T1000 (cell line): ENCODE measurements at regions not wholly inside any gene's neighbourhood (a gene's known extent, or its start where the extent isn't known, plus 50 kb on each side); places are given as distances from the start of the nearest gene placed in this dataset.
"Not testable (repeated sequence)": the region's sequence is repeated elsewhere in the genome, so short reads cannot be mapped to it uniquely, and the experiment has no call there.

Experiments used
- DNase-seq: peaks from one replicate; lab custom pipeline; 2025; ENCODE audit warnings: mixed read lengths; lab: John Stamatoyannopoulos, UW

DNA sequence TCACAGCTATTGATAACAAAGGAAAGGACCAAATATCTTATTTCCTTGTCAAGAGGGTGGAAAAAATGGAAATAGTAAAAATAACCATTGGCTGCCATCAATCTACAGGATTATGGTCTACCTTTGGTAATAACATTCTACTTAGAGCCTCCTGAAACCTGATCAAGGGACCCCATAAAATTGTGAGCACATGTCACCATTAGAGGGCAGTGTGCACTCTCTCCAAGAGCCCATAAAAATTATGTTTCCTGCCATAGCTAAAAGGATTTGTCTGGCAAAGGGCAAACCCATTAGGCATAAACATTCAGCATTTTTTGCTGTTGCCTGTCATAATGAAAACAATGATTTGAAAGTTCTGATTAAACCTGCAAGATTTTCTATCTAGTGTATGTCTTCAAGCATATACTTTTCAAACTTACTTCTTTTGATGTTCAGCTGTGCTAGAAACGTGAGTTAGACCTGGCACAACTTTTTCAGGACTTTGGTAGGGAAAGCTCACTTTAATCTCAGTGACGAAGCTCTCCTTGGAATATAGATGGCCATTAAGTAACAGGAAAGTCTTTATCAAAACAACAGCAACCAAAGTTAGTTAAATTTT lies 120.7 kb upstream of the ZFP64 start:
- no peak for DNase-seq

DNA sequence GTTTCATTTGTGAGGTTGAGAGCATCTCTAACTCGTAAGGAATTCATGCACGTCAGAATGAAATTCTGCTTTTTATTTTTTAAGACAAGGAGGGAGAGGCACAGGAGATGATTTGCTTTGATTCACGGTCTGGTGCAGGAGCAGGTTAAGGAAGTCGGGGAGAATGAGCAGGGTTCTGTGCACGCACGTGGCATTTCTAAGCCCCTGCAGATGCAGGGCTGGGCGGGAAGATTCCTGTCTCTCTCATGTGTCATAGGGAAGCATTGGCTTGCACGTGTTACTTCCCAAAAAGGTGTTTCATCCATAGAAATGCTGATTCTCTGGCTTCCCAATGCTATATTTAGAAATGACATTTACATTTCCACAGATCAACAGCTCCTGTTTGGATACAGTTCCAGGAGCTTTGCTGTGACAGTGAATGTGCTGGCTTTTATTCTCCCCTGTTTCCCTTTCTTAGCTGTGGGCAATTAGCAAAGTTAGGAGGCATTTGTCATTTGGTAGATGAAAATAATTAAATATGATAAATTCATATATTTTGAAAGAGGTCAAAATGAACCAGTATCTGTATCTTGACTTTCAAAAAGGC lies 119.7 kb upstream of the ZFP64 start:
- DNase-seq: no peak

DNA sequence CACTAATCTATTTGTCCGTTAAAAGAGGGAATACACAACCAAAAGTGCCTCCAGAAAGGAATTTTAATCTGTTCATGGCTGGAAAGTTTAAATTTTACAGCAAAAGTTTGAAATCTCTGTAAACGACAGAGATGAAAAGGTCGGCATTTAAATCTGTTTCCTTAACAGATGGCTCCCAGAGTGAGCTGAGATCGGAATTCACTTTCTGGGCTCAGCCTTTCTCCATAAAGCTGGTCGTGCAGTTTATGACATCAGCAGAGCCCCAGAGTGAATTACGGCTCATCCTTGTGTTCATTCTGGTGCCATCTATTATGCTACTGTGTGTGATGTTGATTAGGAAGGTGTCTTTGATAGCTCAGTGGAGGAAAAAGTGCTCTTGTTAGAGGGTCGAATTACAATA lies 117.6 kb upstream of the ZFP64 start:
- no peak for DNase-seq

DNA sequence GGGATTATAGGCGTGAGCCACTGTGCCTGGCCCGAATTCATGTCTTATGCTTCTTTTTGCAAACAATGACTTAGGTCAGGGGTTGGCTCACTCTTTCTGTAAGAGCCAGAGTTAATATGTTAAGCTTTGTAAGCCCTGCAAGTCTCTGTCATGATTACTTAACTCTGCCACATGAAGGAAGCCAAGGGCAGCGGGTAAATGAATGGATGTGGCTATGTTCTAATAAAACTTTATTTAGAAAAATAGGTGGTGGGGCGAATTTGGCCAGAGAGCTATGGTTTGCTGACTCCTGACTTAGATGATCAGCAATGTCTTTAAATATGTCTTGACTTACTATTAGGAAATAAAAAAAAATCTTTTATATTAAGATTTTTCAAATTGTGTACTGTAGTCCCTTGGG lies 114.9 kb upstream of the ZFP64 start:
- no peak for DNase-seq

DNA sequence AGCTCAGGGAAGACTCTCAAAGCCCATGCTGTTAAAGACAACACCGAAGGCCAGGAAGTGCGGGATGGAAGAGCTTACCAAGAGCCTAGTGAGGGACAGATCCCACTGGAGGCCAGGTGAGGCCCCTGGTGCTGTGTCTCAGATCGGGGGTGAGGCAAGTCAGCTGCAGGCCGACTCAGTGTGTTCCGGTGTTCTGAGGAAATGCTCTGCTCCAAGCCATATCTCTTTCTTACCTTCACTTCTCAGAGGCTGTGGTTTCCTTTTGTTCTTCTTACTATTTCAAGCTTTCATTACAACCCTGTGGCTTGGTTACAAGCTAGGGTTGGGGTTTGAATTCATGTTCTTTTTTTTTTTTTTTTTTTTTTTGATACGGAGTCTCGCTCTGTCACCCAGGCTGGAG lies 114.3 kb upstream of the ZFP64 start:
- no peak for DNase-seq

DNA sequence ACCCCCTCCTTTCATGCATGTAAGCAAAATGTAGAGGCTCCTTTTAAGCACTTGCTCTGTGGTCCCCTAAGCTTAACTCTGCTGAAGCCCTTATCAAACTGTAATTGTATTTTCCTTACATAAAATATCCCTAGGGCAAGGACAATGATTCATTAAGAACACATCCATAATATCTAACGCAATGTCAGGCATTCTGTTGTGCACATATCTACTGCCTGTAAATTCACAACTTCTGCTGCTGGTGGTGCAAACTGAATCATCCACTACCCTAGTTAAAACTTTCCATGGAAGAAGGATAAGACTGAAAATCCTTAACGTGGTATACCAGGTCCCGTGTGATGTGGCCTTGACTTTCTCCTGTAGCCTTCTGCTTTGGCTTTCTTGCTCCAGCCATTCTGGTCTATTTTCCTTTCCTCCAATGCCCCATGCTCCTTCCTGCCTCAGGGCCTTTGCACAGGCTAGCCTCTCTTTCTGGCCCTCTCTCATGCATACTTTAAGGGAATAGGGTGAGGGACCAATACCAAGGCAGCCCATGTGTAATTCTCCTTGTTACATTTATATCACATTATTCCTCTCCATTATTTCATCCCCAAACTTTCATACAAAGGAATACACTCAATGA lies 113.6 kb upstream of the ZFP64 start:
- no peak for DNase-seq

DNA sequence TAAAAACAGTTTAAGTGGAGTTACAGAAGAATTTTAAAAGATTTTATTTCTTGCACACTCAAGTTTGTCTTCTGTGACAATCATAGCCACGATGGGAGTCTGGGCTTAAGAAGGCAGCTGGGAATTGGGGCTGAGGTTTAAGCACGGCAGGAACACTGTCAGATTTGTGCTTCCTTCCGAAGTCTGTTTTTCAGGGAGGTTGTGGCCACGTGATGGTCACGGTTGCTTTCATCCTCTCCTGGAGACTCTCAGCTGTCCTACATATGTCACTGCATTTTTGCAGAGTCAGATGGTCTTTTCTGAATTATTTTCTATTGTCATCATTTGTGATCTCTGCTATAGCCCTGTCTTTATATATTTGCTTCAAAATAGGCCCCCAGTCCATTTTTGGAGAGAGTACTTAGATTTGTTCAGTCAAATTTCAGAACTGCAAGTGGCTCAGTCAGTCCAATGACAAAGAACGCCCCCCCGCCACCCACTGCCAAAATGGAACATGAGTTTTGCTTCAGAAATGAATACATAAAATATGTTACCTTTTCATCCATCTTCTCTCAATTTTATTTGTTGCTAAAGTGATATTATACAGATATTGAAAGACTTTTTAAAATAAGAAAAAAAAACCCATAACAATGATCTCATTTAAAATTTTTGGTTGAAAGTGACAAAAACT lies 111.8 kb upstream of the ZFP64 start:
- DNase-seq: no peak

DNA sequence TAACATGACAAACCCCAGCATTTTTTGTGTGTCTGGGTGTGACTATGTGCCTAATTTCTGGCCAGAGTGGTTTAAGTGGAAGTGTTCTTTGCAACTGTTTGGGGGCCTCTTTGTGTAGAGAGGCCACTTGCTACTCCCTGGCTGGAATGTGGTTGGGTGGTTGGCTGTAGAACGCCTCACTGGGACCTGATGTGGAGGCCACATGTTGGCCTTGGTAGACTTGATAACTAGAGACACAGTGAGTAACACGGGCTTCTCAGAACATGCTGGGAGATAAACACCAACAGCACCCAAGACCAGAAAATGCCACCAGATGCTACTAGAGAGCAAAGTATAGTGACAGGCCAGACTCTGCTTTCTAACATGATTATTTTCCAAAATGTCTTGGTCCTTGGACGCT lies 111.2 kb upstream of the ZFP64 start:
- DNase-seq: no peak

DNA sequence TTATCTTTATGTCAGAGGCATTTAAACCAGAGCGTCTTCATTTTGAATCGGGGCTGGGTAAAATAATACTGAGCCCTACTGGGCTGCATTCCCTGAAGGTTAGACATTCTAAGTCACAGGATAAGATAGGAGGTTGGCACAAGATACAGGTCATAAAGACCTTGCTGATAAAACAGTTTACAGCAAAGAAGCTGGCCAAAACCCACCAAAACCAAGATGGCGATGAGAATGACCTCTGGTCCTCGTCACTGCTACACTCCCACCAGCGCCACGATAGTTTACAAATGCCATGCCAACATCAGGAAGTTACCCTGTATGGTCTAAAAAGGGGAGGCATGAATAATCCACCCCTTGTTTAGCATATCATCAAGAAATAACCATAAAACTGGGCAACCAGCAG lies 110.5 kb upstream of the ZFP64 start:
- not testable (repeated sequence) for DNase-seq

DNA sequence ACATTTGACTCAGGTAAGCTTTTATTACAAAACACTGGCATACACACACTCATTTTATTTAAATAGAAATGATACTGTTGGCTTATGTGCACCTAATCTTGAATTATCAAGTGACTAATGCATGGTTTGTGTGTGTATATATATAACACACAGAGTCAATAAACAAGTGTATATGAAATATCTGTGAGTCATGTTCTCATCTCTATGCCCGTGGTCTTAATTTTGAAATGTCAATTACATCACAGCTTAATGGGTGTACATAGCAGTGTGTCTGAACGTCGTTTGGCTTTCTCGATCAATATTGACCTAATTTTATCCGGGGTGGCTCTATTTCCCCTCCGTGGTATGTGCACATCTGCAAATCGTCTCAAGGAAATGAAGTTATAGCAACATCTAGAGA lies 104.0 kb upstream of the ZFP64 start:
- no peak for DNase-seq

DNA sequence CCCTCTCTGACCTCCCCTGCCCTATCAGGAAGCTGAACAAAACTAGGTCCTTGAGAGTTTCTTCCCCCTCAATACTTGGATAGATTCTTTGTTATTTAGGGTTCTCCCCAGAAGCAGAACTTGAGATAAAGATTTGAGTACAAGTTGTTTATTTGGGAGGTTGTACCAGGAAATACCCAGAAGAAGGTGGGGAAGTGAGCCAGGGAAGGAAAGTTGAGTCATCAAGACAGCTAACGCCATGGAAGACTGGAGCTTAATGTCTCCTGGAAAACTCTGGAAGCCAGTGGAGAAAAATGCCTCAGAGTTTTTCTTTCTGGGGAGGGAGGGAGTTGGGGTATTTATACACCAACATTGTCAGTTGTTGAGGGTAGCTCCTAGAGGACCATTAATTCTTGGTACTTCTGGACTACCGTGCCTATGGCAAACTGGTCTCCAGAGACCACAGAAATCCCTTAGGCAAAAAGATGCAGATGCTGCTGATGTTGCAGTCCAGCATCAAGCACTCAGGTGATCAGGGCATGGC lies 102.6 kb upstream of the ZFP64 start:
- no peak for DNase-seq

DNA sequence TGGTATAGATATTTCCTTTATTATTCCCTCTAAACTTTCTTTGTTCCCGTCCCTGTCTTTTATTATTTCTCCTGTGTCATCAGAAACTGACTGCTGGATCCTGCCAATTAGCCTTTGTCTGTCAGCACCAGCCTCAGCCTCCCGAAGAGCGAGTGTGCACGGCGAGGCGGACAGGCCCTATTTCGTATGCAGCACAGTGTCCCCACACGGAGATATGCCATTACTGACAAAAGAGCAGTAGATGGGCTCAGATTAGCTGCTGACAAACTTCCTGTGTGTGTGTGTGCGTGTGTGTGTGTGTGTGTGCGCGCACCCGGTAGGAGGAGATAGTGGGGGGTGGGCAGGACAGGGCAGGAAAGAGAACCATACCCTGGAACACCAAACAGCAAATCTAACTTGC lies 99.5 kb upstream of the ZFP64 start:
- no peak for DNase-seq

DNA sequence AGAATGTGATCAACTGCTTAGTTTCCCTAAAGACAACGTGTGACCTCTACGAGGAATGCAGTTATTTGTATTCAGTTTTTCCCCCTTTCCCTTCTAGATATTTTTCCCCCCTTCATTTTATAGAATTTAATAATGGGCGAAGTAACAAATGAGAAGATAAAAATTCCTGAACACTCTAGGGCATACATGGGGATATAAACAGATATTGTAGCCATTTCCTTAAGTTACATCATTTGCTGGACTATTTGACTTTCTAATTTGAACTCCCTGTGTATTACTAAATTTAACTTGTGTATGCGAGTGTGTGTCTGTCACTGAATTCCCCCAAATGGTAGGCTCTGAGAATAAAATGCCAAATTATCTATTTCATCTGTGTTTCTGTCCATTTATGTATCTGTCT lies 99.0 kb upstream of the ZFP64 start:
- no peak for DNase-seq

DNA sequence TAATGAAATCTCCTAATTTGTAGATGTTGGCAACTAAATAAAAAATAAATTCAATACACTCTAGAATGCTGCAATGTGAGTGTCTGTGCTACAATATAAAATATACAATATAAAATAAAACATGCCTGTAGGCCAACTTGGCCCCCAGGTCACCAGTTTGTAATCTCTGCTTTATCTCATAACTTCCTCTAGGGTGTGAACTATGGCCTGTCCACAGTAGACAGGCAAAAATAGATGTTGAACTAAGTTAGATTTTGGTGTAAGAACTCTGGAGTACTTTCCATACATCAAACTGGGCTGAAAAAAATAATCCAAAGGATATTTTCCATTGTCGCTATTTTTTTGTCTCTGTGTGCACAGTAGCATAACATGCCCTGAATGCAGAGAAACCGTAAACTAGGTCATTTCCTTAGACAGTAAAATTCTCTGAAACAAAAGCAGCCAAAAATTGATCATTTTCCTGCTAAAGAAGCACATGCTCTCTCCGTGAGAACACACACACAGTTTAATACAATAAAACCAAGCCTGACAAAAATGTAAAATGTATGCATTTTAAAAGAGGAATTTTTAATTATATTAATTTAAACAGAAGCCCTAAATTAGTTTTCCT lies 98.5 kb upstream of the ZFP64 start:
- no peak for DNase-seq

DNA sequence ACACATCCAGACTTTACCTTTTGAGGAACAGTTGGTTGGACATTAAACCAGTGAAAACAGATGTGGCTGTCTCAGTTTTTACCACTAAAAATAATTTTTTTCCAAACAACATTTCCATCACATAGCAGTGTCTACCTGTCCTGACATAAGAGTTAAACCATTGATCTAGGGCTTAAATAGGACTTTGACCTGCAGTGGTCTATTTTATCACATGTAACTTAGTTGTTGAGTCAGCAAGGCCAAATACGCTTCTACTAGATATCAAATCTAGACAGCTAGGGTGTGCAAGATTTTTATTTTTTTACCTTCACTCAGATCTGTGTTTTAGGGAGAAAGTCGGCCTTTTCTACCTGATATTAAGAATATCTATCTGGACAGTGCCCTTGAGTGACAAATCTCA lies 88.8 kb upstream of the ZFP64 start:
- no peak for DNase-seq

DNA sequence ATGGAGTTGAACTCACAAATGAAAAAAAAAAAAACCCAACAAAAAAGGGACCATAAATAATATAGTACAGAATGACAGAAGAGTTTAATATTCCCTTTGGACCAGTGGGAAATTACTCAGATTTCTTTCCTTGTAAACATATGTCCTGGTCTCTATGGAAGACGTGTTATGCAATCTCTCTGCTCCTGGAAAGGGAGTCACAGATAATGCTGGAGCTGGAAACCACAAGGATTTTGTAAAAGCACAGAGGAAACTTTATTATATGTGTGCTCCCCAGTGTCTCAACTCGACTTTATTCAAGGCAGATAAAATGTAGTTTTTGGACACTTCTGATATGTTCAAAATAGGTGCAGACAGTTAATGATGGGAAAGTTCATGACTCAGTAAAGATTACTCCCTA lies 88.1 kb upstream of the ZFP64 start:
- no peak for DNase-seq

DNA sequence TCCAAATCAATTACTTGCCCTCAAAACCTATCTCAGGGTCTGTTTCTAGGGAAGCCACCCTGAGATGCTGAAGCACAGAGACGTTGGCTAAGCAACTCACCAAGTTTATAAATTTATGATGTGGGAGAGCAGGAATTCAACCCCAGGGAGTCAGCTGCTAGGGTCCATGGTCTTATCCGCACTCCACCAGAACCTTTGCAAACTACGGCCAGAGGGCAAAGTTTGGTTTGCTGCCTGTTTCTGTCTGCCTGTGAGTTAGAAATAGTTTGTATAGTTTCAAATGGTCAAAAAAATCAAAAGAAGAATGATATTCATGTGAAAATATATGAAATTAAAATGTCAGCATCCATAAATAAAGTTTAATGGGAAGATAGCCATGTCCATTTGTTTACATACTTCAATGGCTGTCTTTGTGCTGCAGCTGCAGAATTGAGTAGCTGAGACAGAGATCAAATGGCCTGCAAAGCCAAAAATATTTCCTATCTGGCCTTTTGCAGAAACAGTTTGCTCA lies 83.7 kb upstream of the ZFP64 start:
- DNase-seq: no peak

DNA sequence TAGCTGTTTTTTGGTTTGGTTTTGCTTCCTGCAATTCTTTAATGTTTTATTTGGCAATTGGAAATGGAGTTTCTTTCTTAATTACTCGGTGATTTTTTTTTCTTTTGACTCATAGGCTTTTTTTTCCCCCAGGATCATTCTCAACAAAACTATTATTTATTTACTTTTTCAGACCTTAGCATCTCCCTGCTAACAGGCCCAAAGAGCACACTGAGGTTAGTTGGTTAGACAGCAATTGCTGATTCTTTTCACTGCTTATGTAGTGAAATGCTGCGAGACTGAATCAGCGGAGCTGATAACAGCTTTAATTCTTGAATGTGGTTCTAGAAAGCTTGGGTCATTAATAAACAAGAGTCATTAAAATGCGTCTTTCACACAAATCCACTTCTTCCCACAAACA lies 79.1 kb upstream of the ZFP64 start:
- no peak for DNase-seq

DNA sequence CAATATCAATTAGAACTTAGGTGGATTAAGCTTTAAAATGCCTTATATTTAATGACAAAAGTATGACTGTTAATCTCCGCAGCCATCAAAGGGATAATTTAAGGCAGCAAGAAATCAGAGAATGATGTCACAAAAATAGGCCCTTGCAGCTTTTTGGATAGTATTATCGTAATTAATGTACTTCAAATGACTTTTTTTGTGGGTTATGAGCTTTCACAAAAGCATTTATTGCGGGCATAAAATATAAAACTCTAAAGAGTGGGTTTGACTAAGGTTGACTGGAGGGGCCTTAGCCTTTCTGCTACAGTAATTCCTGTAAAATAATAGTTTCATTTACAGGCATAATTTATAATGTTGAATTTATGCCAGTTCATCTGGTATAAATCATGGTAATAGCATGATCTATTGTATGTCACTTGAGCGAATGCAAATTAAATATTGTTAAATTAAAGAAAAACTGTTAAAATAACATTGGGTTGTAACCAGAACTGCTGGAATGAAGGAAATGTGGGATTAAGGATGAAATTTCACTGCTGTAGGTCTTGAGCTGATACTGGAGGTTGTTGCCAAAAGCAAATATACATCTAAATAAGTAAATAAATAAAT lies 78.5 kb upstream of the ZFP64 start:
- no peak for DNase-seq

DNA sequence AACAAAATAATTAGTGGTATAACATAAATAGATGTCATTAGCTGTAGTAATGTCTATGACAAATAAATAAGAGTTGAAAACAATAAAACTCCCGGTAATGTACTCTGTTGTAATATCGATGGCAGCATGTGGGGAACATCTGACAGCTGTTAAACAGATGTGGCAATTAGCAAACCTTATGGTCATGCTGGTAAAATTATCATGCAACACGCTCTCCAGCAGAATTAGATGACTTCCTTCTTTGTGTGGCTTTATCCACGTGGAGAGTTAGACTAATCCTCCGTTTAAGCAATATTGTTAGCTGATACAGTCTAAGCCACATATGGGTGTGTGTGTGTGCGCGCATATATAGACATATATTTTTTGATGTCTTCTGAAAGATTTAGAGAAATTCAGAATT lies 77.7 kb upstream of the ZFP64 start:
- no peak for DNase-seq

DNA sequence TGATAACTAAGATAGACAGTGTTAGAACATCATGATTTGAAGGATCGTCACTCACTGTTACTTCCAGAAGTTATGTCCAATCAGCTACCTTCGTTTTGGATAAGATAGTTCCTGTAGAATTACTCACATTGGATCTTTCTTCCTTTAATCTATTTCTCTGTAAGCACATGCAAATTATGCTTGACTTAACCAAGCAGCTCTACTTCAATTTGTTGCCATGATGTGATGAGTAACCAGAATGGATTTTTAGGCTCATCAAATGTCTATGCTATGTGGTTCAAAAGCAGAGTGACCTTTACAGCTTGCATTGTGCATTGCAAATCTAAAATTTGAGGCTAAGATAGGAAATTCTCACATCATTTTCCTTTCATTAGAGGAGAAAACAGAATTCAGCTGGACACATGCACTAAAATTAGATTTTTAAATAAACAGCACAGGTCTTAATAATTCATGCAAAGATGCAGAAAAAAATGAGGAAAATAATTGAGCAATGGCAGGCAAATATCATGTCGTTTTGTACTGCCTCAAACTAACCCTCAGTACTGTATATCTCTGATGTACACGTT lies 76.7 kb upstream of the ZFP64 start:
- DNase-seq: no peak

DNA sequence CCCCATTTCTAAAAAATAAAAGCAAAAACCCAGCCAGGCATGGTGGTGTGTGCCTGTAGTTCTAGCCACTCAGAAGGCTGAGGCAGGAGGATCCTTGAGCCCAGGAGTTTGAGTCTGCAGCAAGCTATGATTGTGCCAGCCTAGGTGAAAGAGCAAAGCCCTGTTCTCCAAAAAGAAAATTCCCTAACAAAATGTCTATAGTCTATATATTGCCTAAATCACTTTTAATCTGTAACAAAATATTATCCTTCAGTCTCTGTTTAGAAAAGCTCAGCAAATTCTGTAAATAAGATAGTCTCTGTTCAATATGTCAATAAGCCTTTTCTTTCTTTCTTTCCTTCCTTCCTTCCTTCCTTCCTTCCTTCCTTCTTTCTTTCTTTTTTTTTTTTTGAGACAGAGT lies 75.8 kb upstream of the ZFP64 start:
- DNase-seq: no peak
